HEK293 (cell line): ENCODE measurements at regions not wholly inside any gene's neighbourhood (a gene's known extent, or its start where the extent isn't known, plus 50 kb on each side); places are given as distances from the start of the nearest gene placed in this dataset.

Experiments used
- CTCF ChIP-seq: fragments of 450-650 bp; formaldehyde crosslinking; IDR thresholded peaks from 2 replicates; pipeline ENCODE4 v1.5.1; 2016; ENCODE audit warnings: missing biosample characterization, missing genetic modification characterization
- ZNF324 ChIP-seq: fragments of 450-650 bp; formaldehyde crosslinking; IDR thresholded peaks from 2 replicates; pipeline ENCODE4 v1.5.1; 2016; ENCODE audit warnings: missing biosample characterization, missing genetic modification characterization
- ZNF449 ChIP-seq: fragments of 450-650 bp; formaldehyde crosslinking; IDR thresholded peaks from 2 replicates; pipeline ENCODE4 v1.5.1; 2017; ENCODE audit warnings: missing biosample characterization, mild to moderate bottlenecking, missing genetic modification characterization, moderate library complexity
- ZNF792 ChIP-seq: fragments of 450-650 bp; formaldehyde crosslinking; IDR thresholded peaks from 2 replicates; pipeline ENCODE4 v1.5.1; 2016; ENCODE audit warnings: missing biosample characterization, missing genetic modification characterization

GRCh38 chr3:98670020-98670419 is 76.6 kb upstream of the CPOX start:
- TF ChIP-seq ZNF792 (tag by site-specific recombination) (no peak), CTCF (tag by site-specific recombination) (no peak), ZNF324 (tag by site-specific recombination) (no peak), ZNF449 (tag by site-specific recombination) (no peak)
